ENCODE measurements at regions not wholly inside any gene's neighbourhood (a gene's known extent, or its start where the extent isn't known, plus 50 kb on each side); places are given as distances from the start of the nearest gene placed in this dataset.

- TF ChIP-seq CTCF (IDR thresholded peaks at IDR 0.05): no peak
- no peak for TF ChIP-seq POLR2A (IDR thresholded peaks at IDR 0.05)
- no peak for TF ChIP-seq EP300 (IDR thresholded peaks at IDR 0.05)
These were observed 278.4 kb downstream of the RDH14 start for GRCh38 chr2:18282026-18282425.

Data from ovary (tissue), 3 donors.